ENCODE measurements at regions not wholly inside any gene's neighbourhood (a gene's known extent, or its start where the extent isn't known, plus 50 kb on each side); places are given as distances from the start of the nearest gene placed in this dataset.
A peak's percentile ranks its signal among the peaks of the same experiment; 100 is the strongest.

GRCh38 chr1:58857680-58858673 is 74.1 kb upstream of the JUN start:
- DNase-seq (ENCODE audit: low spot score in 2 of 2), result no peak
- H3K27ac Mint-ChIP-seq, result peak overlapping the region; percentile 75 to 81
- H3K36me3 Mint-ChIP-seq, result no peaks in the 10 kb centered on the region
- peak; percentile 70 to 82 for ATAC-seq
- H3K9me3 Mint-ChIP-seq, result no peaks in the 10 kb centered on the region

GRCh38 chr1:58859769-58860485 is 76.1 kb upstream of the JUN start:
- no peak for ATAC-seq
- H3K36me3 Mint-ChIP-seq, result no peaks in the 10 kb centered on the region
- no peak for DNase-seq (ENCODE audit: low spot score in 2 of 2)
- no peaks in the 10 kb centered on the region for H3K9me3 Mint-ChIP-seq
- no peak overlapping the region for H3K27ac Mint-ChIP-seq

- Mint-ChIP-seq H3K36me3 (no peaks in the 10 kb centered on the region), H3K9me3 (no peaks in the 10 kb centered on the region), H3K27ac (no peak overlapping the region)
- ATAC-seq (no peak), DNase-seq (ENCODE audit: low spot score in 2 of 2) (no peak)
Measured at GRCh38 chr1:58861076-58861475, 77.2 kb upstream of the JUN start.

- DNase-seq (ENCODE audit: low spot score in 2 of 2) (no peak), ATAC-seq (peak in 1 of 2 donors; percentile 56)
- peak overlapping the region in 1 of 2 donors; percentile 51 for H3K27ac Mint-ChIP-seq
- no peaks in the 10 kb centered on the region for H3K9me3 Mint-ChIP-seq
- H3K36me3 Mint-ChIP-seq, result no peaks in the 10 kb centered on the region
Measured at GRCh38 chr1:58861506-58861905, 77.7 kb upstream of the JUN start.

- Mint-ChIP-seq H3K27ac (no peak overlapping the region), H3K36me3 (no peaks in the 10 kb centered on the region), H3K9me3 (no peaks in the 10 kb centered on the region)
- ATAC-seq (no peak), DNase-seq (ENCODE audit: low spot score in 2 of 2) (no peak)
Measured at GRCh38 chr1:58862728-58863385, 79.0 kb upstream of the JUN start.

- no peak for DNase-seq (ENCODE audit: low spot score in 2 of 2)
- no peaks in the 10 kb centered on the region for H3K9me3 Mint-ChIP-seq
- no peak overlapping the region for H3K27ac Mint-ChIP-seq
- no peaks in the 10 kb centered on the region for H3K36me3 Mint-ChIP-seq
- ATAC-seq, result no peak
Measured at GRCh38 chr1:58864654-58865053, 80.8 kb upstream of the JUN start.

GRCh38 chr1:58866578-58866977 is 82.7 kb upstream of the JUN start:
- Mint-ChIP-seq H3K9me3 (no peaks in the 10 kb centered on the region), H3K36me3 (no peaks in the 10 kb centered on the region), H3K27ac (no peak overlapping the region)
- DNase-seq (ENCODE audit: low spot score in 2 of 2) (no peak), ATAC-seq (no peak)

GRCh38 chr1:58869638-58870297 is 85.9 kb upstream of the JUN start:
- H3K27ac Mint-ChIP-seq, result no peak overlapping the region
- no peak for DNase-seq (ENCODE audit: low spot score in 2 of 2)
- no peaks in the 10 kb centered on the region for H3K36me3 Mint-ChIP-seq
- ATAC-seq, result no peak
- H3K9me3 Mint-ChIP-seq, result no peaks in the 10 kb centered on the region

GRCh38 chr1:58870298-58870676 is 86.4 kb upstream of the JUN start:
- no peak overlapping the region for H3K27ac Mint-ChIP-seq
- DNase-seq (ENCODE audit: low spot score in 2 of 2) (no peak), ATAC-seq (no peak)
- H3K9me3 Mint-ChIP-seq, result no peaks in the 10 kb centered on the region
- H3K36me3 Mint-ChIP-seq, result no peaks in the 10 kb centered on the region

- Mint-ChIP-seq H3K9me3 (peaks cover 0 to 5% of the 10 kb centered on the region in 2 donors), H3K27ac (no peak overlapping the region), H3K36me3 (no peaks in the 10 kb centered on the region)
- ATAC-seq (no peak), DNase-seq (ENCODE audit: low spot score in 2 of 2) (no peak)
Measured at GRCh38 chr1:58874342-58874741, 90.5 kb upstream of the JUN start.

GRCh38 chr1:58874757-58875755 is 91.2 kb upstream of the JUN start:
- DNase-seq (ENCODE audit: low spot score in 2 of 2) (no peak), ATAC-seq (no peak)
- H3K9me3 Mint-ChIP-seq, result peaks cover 0 to 5% of the 10 kb centered on the region in 2 donors
- H3K36me3 Mint-ChIP-seq, result no peaks in the 10 kb centered on the region
- H3K27ac Mint-ChIP-seq, result no peak overlapping the region

GRCh38 chr1:58879464-58879863 is 95.6 kb upstream of the JUN start:
- ATAC-seq (no peak), DNase-seq (ENCODE audit: low spot score in 2 of 2) (no peak)
- Mint-ChIP-seq H3K27ac (no peak overlapping the region), H3K36me3 (peaks cover 0 to 6% of the 10 kb centered on the region in 2 donors), H3K9me3 (peaks cover 0 to 11% of the 10 kb centered on the region in 2 donors)

- ATAC-seq, result no peak
- Mint-ChIP-seq H3K9me3 (peaks cover 0 to 11% of the 10 kb centered on the region in 2 donors), H3K27ac (peak overlapping the region in 1 of 2 donors; percentile 1), H3K36me3 (peaks cover 0 to 6% of the 10 kb centered on the region in 2 donors)
- DNase-seq (ENCODE audit: low spot score in 2 of 2), result no peak
Measured at GRCh38 chr1:58880592-58880991, 96.7 kb upstream of the JUN start.

- Mint-ChIP-seq H3K27ac (no peak overlapping the region), H3K36me3 (peaks cover 0 to 11% of the 10 kb centered on the region in 2 donors), H3K9me3 (peaks cover 0 to 11% of the 10 kb centered on the region in 2 donors)
- DNase-seq (ENCODE audit: low spot score in 2 of 2) (no peak), ATAC-seq (peak in 1 of 2 donors; percentile 39)
Measured at GRCh38 chr1:58881471-58881994, 97.7 kb upstream of the JUN start.

- H3K27ac Mint-ChIP-seq, result no peak overlapping the region
- peaks cover 0 to 14% of the 10 kb centered on the region in 2 donors for H3K9me3 Mint-ChIP-seq
- H3K36me3 Mint-ChIP-seq, result peaks cover 0 to 11% of the 10 kb centered on the region in 2 donors
- ATAC-seq, result no peak
- no peak for DNase-seq (ENCODE audit: low spot score in 2 of 2)
Measured at GRCh38 chr1:58882322-58882948, 98.6 kb upstream of the JUN start.
